ENCODE measurements at regions not wholly inside any gene's neighbourhood (a gene's known extent, or its start where the extent isn't known, plus 50 kb on each side); places are given as distances from the start of the nearest gene placed in this dataset.
A peak's percentile ranks its signal among the peaks of the same experiment; 100 is the strongest.

DNA sequence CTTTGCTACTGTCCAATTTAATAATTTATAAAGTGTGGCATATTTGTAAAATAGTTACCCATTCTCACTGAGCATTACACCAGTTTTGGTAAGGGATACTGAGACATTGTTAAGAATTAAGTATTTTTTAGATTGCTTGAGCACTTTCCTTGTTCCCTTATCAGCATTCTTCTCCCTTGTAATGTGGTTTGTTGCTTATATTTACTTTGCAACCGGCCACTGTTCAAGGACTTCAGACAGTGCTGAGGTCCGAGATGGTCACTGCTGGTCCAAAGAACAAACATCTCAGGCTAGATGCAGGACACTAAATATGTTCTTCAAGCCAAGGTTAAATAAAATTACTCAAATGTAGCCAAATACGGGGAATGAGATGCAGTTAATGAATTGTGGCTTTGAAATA lies 161.4 kb downstream of the TM9SF2 start:
- Histone ChIP-seq H4K20me1 (ENCODE audit: insufficient read depth, low read length) (no peaks in the 10 kb centered on the region), H3K9me3 (replicated peaks in 1 of 2; ENCODE audit: control insufficient read depth in 1 of 2, insufficient read depth in 1 of 2, low read length in 2 of 2) (no peaks in the 10 kb centered on the region), H3K9ac (ENCODE audit: insufficient read depth, low read length, poor library complexity, severe bottlenecking) (no peak overlapping the region), H3K27ac (ENCODE audit: low read depth in 1 of 2, low read length in 2 of 2) (no peak overlapping the region), H2AFZ (ENCODE audit: insufficient read depth, low read depth, low read length, poor library complexity, severe bottlenecking) (no peak overlapping the region), H3K4me1 (ENCODE audit: control insufficient read depth in 1 of 2, insufficient read depth in 2 of 2, low read length in 2 of 2) (peaks cover 7 to 10% of the 10 kb centered on the region in 2 donors), H3K79me2 (ENCODE audit: insufficient read depth, low read length) (no peaks in the 10 kb centered on the region), H3K4me3 (replicated peaks in 1 of 3; ENCODE audit: low read depth in 2 of 3, low read length in 3 of 3) (no peak overlapping the region), H3K4me2 (replicated peaks; ENCODE audit: extremely low read depth, low read length, poor library complexity, severe bottlenecking) (no peak overlapping the region), H3K36me3 (replicated peaks in 1 of 2; ENCODE audit: control insufficient read depth in 1 of 2, insufficient read depth in 2 of 2, low read length in 2 of 2) (no peaks in the 10 kb centered on the region), H3K27me3 (ENCODE audit: control insufficient read depth in 2 of 2, insufficient read depth in 2 of 2, low read length in 2 of 2) (peaks cover 24 to 44% of the 10 kb centered on the region in 2 donors)
- 100% methylated on average over 1 of the region's 3 CpGs for WGBS (ENCODE audit: insufficient coverage)
- Mint-ChIP-seq H3K27me3 (ENCODE audit: low read depth in 3 of 3) (peaks cover 36 to 44% (median 40%) of the 10 kb centered on the region in 3 donors), H3K27ac (peak overlapping the region in 1 of 7 donors; percentile 5), H3K4me3 (no peak overlapping the region), H3K9me3 (no peaks in the 10 kb centered on the region), H3K36me3 (no peaks in the 10 kb centered on the region), H3K4me1 (peaks cover 10% of the 10 kb centered on the region)
- intact Hi-C loops (cut with micrococcal nuclease): no loop called here
- TF ChIP-seq, protein P1, sequence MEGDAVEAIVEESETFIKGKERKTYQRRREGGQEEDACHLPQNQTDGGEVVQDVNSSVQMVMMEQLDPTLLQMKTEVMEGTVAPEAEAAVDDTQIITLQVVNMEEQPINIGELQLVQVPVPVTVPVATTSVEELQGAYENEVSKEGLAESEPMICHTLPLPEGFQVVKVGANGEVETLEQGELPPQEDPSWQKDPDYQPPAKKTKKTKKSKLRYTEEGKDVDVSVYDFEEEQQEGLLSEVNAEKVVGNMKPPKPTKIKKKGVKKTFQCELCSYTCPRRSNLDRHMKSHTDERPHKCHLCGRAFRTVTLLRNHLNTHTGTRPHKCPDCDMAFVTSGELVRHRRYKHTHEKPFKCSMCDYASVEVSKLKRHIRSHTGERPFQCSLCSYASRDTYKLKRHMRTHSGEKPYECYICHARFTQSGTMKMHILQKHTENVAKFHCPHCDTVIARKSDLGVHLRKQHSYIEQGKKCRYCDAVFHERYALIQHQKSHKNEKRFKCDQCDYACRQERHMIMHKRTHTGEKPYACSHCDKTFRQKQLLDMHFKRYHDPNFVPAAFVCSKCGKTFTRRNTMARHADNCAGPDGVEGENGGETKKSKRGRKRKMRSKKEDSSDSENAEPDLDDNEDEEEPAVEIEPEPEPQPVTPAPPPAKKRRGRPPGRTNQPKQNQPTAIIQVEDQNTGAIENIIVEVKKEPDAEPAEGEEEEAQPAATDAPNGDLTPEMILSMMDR (IDR thresholded peaks at IDR 0.05): no peak
- DNase-seq: no peak

DNA sequence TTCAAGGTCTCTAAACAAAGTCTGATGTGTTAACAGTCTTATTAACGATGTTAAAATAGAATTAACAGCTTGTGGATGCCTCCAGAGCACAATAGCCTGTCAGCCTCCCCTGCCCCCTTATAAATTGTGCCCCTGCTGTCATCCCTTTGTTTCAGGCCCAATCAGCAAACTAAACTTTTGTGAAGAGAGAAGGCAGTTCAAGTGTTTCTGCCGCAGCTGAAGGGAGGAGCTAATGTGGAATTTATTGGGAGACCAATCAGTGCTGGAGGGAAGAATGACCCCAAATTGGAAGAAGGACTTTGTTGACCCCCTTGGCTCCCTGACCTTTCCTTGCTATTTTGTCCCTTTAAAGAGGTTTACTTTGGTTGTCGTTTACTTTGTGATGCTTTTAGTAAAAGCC lies 160.5 kb downstream of the TM9SF2 start:
- no peak overlapping the region for H3K27ac Mint-ChIP-seq
- Histone ChIP-seq H3K9ac (ENCODE audit: insufficient read depth, low read length, poor library complexity, severe bottlenecking) (no peak overlapping the region), H3K36me3 (replicated peaks in 1 of 2; ENCODE audit: control insufficient read depth in 1 of 2, insufficient read depth in 2 of 2, low read length in 2 of 2) (no peaks in the 10 kb centered on the region), H3K27me3 (ENCODE audit: control insufficient read depth in 2 of 2, insufficient read depth in 2 of 2, low read length in 2 of 2) (peaks cover 31 to 53% of the 10 kb centered on the region in 2 donors), H3K4me1 (ENCODE audit: control insufficient read depth in 1 of 2, insufficient read depth in 2 of 2, low read length in 2 of 2) (peaks cover 9 to 12% of the 10 kb centered on the region in 2 donors), H3K27ac (ENCODE audit: low read depth in 1 of 2, low read length in 2 of 2) (no peak overlapping the region), H3K79me2 (ENCODE audit: insufficient read depth, low read length) (no peaks in the 10 kb centered on the region), H4K20me1 (ENCODE audit: insufficient read depth, low read length) (no peaks in the 10 kb centered on the region), H3K4me2 (replicated peaks; ENCODE audit: extremely low read depth, low read length, poor library complexity, severe bottlenecking) (no peak overlapping the region), H3K4me3 (replicated peaks in 1 of 3; ENCODE audit: low read depth in 2 of 3, low read length in 3 of 3) (no peak overlapping the region), H3K9me3 (replicated peaks in 1 of 2; ENCODE audit: control insufficient read depth in 1 of 2, insufficient read depth in 1 of 2, low read length in 2 of 2) (no peaks in the 10 kb centered on the region), H2AFZ (ENCODE audit: insufficient read depth, low read depth, low read length, poor library complexity, severe bottlenecking) (no peak overlapping the region)
- no peaks in the 10 kb centered on the region for H3K36me3 Mint-ChIP-seq
- H3K4me3 Mint-ChIP-seq: peak overlapping the region in 1 of 2 donors; percentile 39
- no CpG with 5 or more reads among the region's 3 CpGs for WGBS (ENCODE audit: insufficient coverage)
- DNase-seq: no peak
- TF ChIP-seq, protein P1 (IDR thresholded peaks at IDR 0.05): no peak
- H3K4me1 Mint-ChIP-seq: peaks cover 14% of the 10 kb centered on the region
- intact Hi-C loops (cut with micrococcal nuclease): no loop called here
- H3K27me3 Mint-ChIP-seq (ENCODE audit: low read depth in 3 of 3): peaks cover 43 to 50% (median 47%) of the 10 kb centered on the region in 3 donors
- H3K9me3 Mint-ChIP-seq: no peaks in the 10 kb centered on the region
